Thoracic aorta (tissue), 2 donors: ENCODE measurements at regions not wholly inside any gene's neighbourhood (a gene's known extent, or its start where the extent isn't known, plus 50 kb on each side); places are given as distances from the start of the nearest gene placed in this dataset.

Source experiments
- ATAC-seq: fragments of 150-250 bp; one replicate; pipeline ENCODE4 v1.8.0; 2017; ENCODE audit warnings: low read depth; ENCODE audit not compliant: insufficient number of reproducible peaks, low FRiP score
- DNase-seq: peaks from one replicate; pipeline ENCODE4 v3.0.0-alpha.2; 2020; ENCODE audit warnings: low spot score
- H3K27ac ChIP-seq, 2 donors: fragments of 200-600 bp; sonication (generic); 1 replicate in 1 of 2; 2 replicates in 1 of 2; pipeline ENCODE4 v1.5.1; 2016; ENCODE audit warnings: mild to moderate bottlenecking in 2 of 2, moderate library complexity in 2 of 2
- H3K27me3 ChIP-seq: fragments of 200-600 bp; sonication (generic); replicated peaks from 2 replicates; pipeline ENCODE4 v1.6.0; 2016; ENCODE audit warnings: mild to moderate bottlenecking; ENCODE audit not compliant: insufficient read depth
- H3K36me3 ChIP-seq: fragments of 200-600 bp; sonication (generic); one replicate; pipeline ENCODE4 v1.5.1; 2016
- H3K4me1 ChIP-seq, 2 donors: fragments of 200-600 bp; sonication (generic); 1 replicate in 1 of 2; 2 replicates in 1 of 2; pipeline versions ENCODE4 v1.5.1 to v1.6.0; 2016; ENCODE audit warnings: low read depth in 2 of 2, mild to moderate bottlenecking in 1 of 2; ENCODE audit not compliant: control insufficient read depth in 1 of 2
- H3K4me3 ChIP-seq: fragments of 200-600 bp; sonication (generic); 2 replicates; pipeline ENCODE4 v1.5.1; 2016; ENCODE audit warnings: mild to moderate bottlenecking
- H3K9me3 ChIP-seq: fragments of 200-600 bp; sonication (generic); 2 replicates; pipeline ENCODE4 v1.5.1; 2016
- TF ChIP-seq, protein P1 (sequence below): fragments of 200-600 bp; sonication (generic); IDR thresholded peaks from one replicate; pipeline ENCODE4 v1.5.1; 2019; ENCODE audit warnings: antibody characterized with exemption

DNA sequence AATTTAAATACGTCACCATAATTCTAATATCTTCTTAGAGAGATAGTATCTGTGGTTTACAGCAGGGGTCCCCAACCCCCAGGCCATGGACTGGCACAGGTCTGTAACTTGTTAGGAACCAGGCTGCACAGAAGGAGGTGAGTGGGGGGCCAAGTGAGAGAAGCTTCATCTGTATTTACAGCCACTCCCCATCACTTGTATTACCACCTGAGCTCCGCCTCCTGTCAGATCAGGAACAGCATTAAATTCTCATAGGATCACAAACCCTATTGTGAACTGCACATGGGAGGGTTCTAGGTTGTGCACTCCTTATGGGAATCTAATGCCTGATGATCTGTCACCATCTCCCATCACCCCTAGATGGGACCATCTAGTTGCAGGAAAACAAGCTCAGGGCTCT, 282.6 kb downstream of the ICOS start:
- Histone ChIP-seq H3K27me3 (no peaks in the 10 kb centered on the region), H3K9me3 (no peaks in the 10 kb centered on the region), H3K4me1 (no peaks in the 10 kb centered on the region), H3K4me3 (no peak overlapping the region), H3K27ac (no peak overlapping the region), H3K36me3 (no peaks in the 10 kb centered on the region)
- TF ChIP-seq, protein P1, sequence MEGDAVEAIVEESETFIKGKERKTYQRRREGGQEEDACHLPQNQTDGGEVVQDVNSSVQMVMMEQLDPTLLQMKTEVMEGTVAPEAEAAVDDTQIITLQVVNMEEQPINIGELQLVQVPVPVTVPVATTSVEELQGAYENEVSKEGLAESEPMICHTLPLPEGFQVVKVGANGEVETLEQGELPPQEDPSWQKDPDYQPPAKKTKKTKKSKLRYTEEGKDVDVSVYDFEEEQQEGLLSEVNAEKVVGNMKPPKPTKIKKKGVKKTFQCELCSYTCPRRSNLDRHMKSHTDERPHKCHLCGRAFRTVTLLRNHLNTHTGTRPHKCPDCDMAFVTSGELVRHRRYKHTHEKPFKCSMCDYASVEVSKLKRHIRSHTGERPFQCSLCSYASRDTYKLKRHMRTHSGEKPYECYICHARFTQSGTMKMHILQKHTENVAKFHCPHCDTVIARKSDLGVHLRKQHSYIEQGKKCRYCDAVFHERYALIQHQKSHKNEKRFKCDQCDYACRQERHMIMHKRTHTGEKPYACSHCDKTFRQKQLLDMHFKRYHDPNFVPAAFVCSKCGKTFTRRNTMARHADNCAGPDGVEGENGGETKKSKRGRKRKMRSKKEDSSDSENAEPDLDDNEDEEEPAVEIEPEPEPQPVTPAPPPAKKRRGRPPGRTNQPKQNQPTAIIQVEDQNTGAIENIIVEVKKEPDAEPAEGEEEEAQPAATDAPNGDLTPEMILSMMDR = no peak
- ATAC-seq (no peak), DNase-seq (no peak)

DNA sequence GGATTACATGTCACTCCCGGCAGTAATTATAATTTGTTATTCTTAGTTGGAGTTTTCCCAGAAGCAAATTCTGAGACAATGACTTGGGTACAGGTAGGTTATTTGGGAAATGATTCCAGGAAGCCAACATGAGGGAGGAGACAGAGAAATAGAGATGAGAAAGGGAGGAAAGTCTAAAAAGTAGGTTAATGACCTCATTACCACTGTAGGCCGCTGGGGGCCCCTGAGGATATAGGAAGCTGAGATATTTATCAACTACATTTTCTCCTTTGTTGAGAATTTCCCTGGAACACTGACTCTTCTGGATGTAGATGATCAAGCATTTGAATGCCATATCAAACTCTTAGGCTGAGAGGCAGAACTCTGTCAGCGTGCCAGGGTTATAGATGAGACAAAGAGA, 284.3 kb downstream of the ICOS start:
- Histone ChIP-seq H3K27me3 (no peaks in the 10 kb centered on the region), H3K27ac (no peak overlapping the region), H3K36me3 (no peaks in the 10 kb centered on the region), H3K9me3 (no peaks in the 10 kb centered on the region), H3K4me3 (no peak overlapping the region), H3K4me1 (no peaks in the 10 kb centered on the region)
- ATAC-seq (no peak), DNase-seq (no peak)
- TF ChIP-seq, protein P1 = no peak

DNA sequence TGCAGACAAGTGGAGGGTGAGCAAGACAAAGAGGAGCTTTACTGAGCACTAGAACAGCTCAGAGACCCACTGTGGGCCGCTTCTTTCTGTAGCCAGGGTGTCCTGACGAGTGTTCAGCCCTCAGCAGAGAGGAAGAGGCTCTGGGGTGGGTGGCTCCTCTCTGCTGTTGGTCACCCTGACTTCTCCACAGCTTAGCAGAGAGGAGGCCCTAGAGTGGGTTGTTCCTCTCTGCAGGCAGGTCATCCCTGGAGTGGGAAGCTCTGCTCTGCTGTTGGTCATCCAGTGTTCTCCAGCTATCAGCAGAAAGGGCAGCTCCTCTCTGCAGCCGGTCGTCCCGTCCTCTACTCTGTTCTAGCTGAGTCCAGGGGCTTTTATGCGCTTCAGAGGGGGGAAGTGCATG, 286.5 kb downstream of the ICOS start:
- ATAC-seq = no peak
- DNase-seq = no peak
- H3K9me3 ChIP-seq = no peaks in the 10 kb centered on the region
- peaks cover 0 to 15% of the 10 kb centered on the region in 2 donors for H3K4me1 ChIP-seq
- H3K27me3 ChIP-seq = no peaks in the 10 kb centered on the region
- no peak overlapping the region for H3K27ac ChIP-seq
- H3K4me3 ChIP-seq = no peak overlapping the region
- no peaks in the 10 kb centered on the region for H3K36me3 ChIP-seq
- TF ChIP-seq, protein P1 = no peak

DNA sequence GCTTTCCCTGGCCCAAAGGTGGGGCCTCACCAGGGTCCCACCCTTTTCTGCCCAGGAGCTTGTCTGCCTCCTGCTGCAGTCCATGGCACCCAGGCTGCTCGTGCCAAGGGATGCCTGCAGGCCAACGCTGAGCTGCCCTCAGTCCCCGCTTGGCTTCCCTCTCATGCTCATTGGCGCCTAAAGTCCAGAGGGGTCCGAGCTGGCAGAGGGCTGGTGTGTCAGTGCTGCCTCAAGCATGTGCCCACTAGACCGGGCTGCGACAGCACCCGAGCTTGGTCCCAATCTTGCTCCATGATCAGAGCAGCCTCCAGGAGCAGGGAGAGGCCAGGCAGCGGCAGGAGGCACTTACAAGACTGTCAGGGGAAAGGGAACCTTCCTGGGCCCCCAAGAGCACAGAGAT, 287.0 kb downstream of the ICOS start:
- ATAC-seq (no peak), DNase-seq (no peak)
- H3K4me3 ChIP-seq = no peak overlapping the region
- H3K36me3 ChIP-seq = no peaks in the 10 kb centered on the region
- H3K27ac ChIP-seq = no peak overlapping the region
- H3K4me1 ChIP-seq = peaks cover 3 to 20% of the 10 kb centered on the region in 2 donors
- H3K27me3 ChIP-seq = no peaks in the 10 kb centered on the region
- no peaks in the 10 kb centered on the region for H3K9me3 ChIP-seq
- TF ChIP-seq, protein P1 = no peak

DNA sequence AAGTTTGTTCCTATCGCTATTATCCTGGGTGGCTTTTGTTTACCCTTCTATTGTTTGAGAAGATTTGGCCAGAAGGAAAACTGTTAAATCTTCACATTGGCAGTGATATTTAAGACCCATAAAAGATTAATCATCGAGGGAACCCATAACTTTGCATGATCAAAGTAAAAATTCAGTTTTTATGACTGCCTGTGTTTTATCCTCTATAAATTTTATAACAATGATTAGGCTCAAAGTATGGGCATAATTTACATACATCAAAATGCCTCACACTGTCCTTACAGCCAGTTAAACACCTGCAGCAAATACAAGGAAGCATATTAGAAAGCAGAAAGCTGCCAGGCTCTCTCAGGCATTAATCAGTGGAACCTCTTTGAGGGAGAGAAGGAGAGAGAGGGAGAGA, 289.1 kb downstream of the ICOS start:
- Histone ChIP-seq H3K27me3 (no peaks in the 10 kb centered on the region), H3K27ac (no peak overlapping the region), H3K9me3 (no peaks in the 10 kb centered on the region), H3K36me3 (no peaks in the 10 kb centered on the region), H3K4me1 (peaks cover 3 to 22% of the 10 kb centered on the region in 2 donors), H3K4me3 (no peak overlapping the region)
- DNase-seq (no peak), ATAC-seq (no peak)
- TF ChIP-seq, protein P1 = no peak
